ENCODE measurements at regions not wholly inside any gene's neighbourhood (a gene's known extent, or its start where the extent isn't known, plus 50 kb on each side); places are given as distances from the start of the nearest gene placed in this dataset.

DNA sequence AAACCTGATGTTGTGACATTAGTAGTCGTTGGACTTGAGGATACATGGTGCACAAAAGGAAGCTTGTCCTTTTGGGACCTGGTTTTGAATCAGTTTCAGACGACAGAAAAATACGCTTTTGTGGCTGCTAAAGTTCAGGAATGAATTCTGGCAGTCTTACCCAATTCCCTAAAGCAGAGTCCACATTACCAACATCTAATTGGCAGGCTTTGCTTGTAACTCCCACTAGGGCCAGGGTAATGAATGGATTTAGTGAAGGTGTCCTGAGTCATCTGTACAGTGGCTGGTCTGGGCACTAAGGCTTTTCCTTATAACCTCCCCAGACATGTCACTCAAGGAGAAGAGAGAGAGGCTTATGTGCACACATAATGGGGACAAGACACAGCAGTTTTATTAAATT lies 66.2 kb upstream of the RNPC3 start:
- ATAC-seq (no peak), DNase-seq (ENCODE audit: low spot score) (no peak)
- Mint-ChIP-seq H3K9me3 (no peaks in the 10 kb centered on the region), H3K36me3 (ENCODE audit: low read depth) (no peaks in the 10 kb centered on the region), H3K27me3 (ENCODE audit: insufficient read depth, low read depth, poor library complexity) (no peaks in the 10 kb centered on the region), H3K4me1 (peaks cover 9% of the 10 kb centered on the region; the same call in 2 of the 3 replicates), H3K4me3 (no peak overlapping the region), H3K27ac (no peak overlapping the region)
- H3K4me2 ChIP-seq = no peak overlapping the region
- no peaks in the 10 kb centered on the region for H3K79me2 ChIP-seq (replicated peaks; ENCODE audit: insufficient read depth)
- H2AFZ ChIP-seq = no peak overlapping the region
- H3K27me3 ChIP-seq (ENCODE audit: insufficient read depth) = no peaks in the 10 kb centered on the region
- H3K9me2 ChIP-seq (ENCODE audit: insufficient read depth) = no peaks in the 10 kb centered on the region
- H3K27ac ChIP-seq (ENCODE audit: low read depth) = no peak overlapping the region
- no peaks in the 10 kb centered on the region for H3F3A ChIP-seq (replicated peaks; ENCODE audit: low read depth)
- no peak overlapping the region for H3K4me3 ChIP-seq
- TF ChIP-seq STAT1 (IDR thresholded peaks at IDR 0.05; ENCODE audit: unreplicated experiment) (no peak), EZH2 (IDR thresholded peaks at IDR 0.05; ENCODE audit: low read depth, unreplicated experiment) (no peak), ZNF331 (CRISPR knock-in tag; IDR thresholded peaks at IDR 0.05; ENCODE audit: low read depth) (no peak)
- TF ChIP-seq, protein P1, sequence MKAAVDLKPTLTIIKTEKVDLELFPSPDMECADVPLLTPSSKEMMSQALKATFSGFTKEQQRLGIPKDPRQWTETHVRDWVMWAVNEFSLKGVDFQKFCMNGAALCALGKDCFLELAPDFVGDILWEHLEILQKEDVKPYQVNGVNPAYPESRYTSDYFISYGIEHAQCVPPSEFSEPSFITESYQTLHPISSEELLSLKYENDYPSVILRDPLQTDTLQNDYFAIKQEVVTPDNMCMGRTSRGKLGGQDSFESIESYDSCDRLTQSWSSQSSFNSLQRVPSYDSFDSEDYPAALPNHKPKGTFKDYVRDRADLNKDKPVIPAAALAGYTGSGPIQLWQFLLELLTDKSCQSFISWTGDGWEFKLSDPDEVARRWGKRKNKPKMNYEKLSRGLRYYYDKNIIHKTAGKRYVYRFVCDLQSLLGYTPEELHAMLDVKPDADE (IDR thresholded peaks at IDR 0.05) = no peak
- TF ChIP-seq, protein P2, sequence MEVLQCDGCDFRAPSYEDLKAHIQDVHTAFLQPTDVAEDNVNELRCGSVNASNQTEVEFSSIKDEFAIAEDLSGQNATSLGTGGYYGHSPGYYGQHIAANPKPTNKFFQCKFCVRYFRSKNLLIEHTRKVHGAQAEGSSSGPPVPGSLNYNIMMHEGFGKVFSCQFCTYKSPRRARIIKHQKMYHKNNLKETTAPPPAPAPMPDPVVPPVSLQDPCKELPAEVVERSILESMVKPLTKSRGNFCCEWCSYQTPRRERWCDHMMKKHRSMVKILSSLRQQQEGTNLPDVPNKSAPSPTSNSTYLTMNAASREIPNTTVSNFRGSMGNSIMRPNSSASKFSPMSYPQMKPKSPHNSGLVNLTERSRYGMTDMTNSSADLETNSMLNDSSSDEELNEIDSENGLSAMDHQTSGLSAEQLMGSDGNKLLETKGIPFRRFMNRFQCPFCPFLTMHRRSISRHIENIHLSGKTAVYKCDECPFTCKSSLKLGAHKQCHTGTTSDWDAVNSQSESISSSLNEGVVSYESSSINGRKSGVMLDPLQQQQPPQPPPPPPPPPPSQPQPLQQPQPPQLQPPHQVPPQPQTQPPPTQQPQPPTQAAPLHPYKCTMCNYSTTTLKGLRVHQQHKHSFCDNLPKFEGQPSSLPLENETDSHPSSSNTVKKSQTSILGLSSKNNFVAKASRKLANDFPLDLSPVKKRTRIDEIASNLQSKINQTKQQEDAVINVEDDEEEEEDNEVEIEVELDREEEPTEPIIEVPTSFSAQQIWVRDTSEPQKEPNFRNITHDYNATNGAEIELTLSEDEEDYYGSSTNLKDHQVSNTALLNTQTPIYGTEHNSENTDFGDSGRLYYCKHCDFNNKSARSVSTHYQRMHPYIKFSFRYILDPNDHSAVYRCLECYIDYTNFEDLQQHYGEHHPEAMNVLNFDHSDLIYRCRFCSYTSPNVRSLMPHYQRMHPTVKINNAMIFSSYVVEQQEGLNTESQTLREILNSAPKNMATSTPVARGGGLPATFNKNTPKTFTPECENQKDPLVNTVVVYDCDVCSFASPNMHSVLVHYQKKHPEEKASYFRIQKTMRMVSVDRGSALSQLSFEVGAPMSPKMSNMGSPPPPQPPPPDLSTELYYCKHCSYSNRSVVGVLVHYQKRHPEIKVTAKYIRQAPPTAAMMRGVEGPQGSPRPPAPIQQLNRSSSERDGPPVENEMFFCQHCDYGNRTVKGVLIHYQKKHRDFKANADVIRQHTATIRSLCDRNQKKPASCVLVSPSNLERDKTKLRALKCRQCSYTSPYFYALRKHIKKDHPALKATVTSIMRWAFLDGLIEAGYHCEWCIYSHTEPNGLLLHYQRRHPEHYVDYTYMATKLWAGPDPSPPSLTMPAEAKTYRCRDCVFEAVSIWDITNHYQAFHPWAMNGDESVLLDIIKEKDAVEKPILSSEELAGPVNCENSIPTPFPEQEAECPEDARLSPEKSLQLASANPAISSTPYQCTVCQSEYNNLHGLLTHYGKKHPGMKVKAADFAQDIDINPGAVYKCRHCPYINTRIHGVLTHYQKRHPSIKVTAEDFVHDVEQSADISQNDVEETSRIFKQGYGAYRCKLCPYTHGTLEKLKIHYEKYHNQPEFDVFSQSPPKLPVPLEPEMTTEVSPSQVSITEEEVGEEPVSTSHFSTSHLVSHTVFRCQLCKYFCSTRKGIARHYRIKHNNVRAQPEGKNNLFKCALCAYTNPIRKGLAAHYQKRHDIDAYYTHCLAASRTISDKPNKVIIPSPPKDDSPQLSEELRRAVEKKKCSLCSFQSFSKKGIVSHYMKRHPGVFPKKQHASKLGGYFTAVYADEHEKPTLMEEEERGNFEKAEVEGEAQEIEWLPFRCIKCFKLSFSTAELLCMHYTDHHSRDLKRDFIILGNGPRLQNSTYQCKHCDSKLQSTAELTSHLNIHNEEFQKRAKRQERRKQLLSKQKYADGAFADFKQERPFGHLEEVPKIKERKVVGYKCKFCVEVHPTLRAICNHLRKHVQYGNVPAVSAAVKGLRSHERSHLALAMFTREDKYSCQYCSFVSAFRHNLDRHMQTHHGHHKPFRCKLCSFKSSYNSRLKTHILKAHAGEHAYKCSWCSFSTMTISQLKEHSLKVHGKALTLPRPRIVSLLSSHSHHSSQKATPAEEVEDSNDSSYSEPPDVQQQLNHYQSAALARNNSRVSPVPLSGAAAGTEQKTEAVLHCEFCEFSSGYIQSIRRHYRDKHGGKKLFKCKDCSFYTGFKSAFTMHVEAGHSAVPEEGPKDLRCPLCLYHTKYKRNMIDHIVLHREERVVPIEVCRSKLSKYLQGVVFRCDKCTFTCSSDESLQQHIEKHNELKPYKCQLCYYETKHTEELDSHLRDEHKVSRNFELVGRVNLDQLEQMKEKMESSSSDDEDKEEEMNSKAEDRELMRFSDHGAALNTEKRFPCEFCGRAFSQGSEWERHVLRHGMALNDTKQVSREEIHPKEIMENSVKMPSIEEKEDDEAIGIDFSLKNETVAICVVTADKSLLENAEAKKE (CRISPR knock-in tag; IDR thresholded peaks at IDR 0.05) = no peak
- no peaks in the 10 kb centered on the region for H3K36me3 ChIP-seq (ENCODE audit: insufficient read depth)
- H4K20me1 ChIP-seq (replicated peaks; ENCODE audit: insufficient read depth) = no peaks in the 10 kb centered on the region
- no peaks in the 10 kb centered on the region for H3K4me1 ChIP-seq (ENCODE audit: insufficient read depth)
